ENCODE measurements at regions not wholly inside any gene's neighbourhood (a gene's known extent, or its start where the extent isn't known, plus 50 kb on each side); places are given as distances from the start of the nearest gene placed in this dataset.

- Mint-ChIP-seq H3K9me3 (peaks cover 4% of the 10 kb centered on the region), H3K27me3 (peaks cover 4% of the 10 kb centered on the region), H3K27ac (no peak overlapping the region), H3K4me1 (no peaks in the 10 kb centered on the region), H3K36me3 (no peaks in the 10 kb centered on the region), H3K4me3 (no peak overlapping the region)
Observed at GRCh38 chr15:47388299-47388698, 329.0 kb upstream of the SEMA6D start.

- peaks cover 4% of the 10 kb centered on the region for H3K27me3 Mint-ChIP-seq
- H3K4me1 Mint-ChIP-seq = no peaks in the 10 kb centered on the region
- peaks cover 4% of the 10 kb centered on the region for H3K9me3 Mint-ChIP-seq
- no peak overlapping the region for H3K27ac Mint-ChIP-seq
- no peak overlapping the region for H3K4me3 Mint-ChIP-seq
- H3K36me3 Mint-ChIP-seq = no peaks in the 10 kb centered on the region
Observed at GRCh38 chr15:47390208-47390765, 327.0 kb upstream of the SEMA6D start.

GRCh38 chr15:47394286-47394809, 323.0 kb upstream of the SEMA6D start:
- Mint-ChIP-seq H3K4me1 (no peaks in the 10 kb centered on the region), H3K36me3 (no peaks in the 10 kb centered on the region), H3K9me3 (peaks cover 4% of the 10 kb centered on the region), H3K4me3 (no peak overlapping the region), H3K27me3 (no peaks in the 10 kb centered on the region), H3K27ac (no peak overlapping the region)

GRCh38 chr15:47395076-47395475, 322.2 kb upstream of the SEMA6D start:
- H3K27me3 Mint-ChIP-seq = no peaks in the 10 kb centered on the region
- no peak overlapping the region for H3K27ac Mint-ChIP-seq
- peaks cover 4% of the 10 kb centered on the region for H3K9me3 Mint-ChIP-seq
- H3K36me3 Mint-ChIP-seq = no peaks in the 10 kb centered on the region
- no peak overlapping the region for H3K4me3 Mint-ChIP-seq
- H3K4me1 Mint-ChIP-seq = no peaks in the 10 kb centered on the region

- Mint-ChIP-seq H3K4me3 (no peak overlapping the region), H3K9me3 (no peaks in the 10 kb centered on the region), H3K27me3 (no peaks in the 10 kb centered on the region), H3K36me3 (no peaks in the 10 kb centered on the region), H3K27ac (no peak overlapping the region), H3K4me1 (no peaks in the 10 kb centered on the region)
Observed at GRCh38 chr15:47397655-47398054, 319.6 kb upstream of the SEMA6D start.

GRCh38 chr15:47398132-47398531, 319.2 kb upstream of the SEMA6D start:
- Mint-ChIP-seq H3K27me3 (no peaks in the 10 kb centered on the region), H3K4me3 (no peak overlapping the region), H3K36me3 (no peaks in the 10 kb centered on the region), H3K9me3 (no peaks in the 10 kb centered on the region), H3K4me1 (no peaks in the 10 kb centered on the region), H3K27ac (no peak overlapping the region)

GRCh38 chr15:47398594-47398993, 318.7 kb upstream of the SEMA6D start:
- H3K36me3 Mint-ChIP-seq = no peaks in the 10 kb centered on the region
- no peaks in the 10 kb centered on the region for H3K4me1 Mint-ChIP-seq
- no peaks in the 10 kb centered on the region for H3K9me3 Mint-ChIP-seq
- H3K27ac Mint-ChIP-seq = no peak overlapping the region
- no peak overlapping the region for H3K4me3 Mint-ChIP-seq
- H3K27me3 Mint-ChIP-seq = no peaks in the 10 kb centered on the region

- Mint-ChIP-seq H3K4me1 (no peaks in the 10 kb centered on the region), H3K27me3 (no peaks in the 10 kb centered on the region), H3K9me3 (no peaks in the 10 kb centered on the region), H3K36me3 (no peaks in the 10 kb centered on the region), H3K4me3 (no peak overlapping the region), H3K27ac (no peak overlapping the region)
Observed at GRCh38 chr15:47399100-47399499, 318.2 kb upstream of the SEMA6D start.

GRCh38 chr15:47400603-47401002, 316.7 kb upstream of the SEMA6D start:
- H3K4me1 Mint-ChIP-seq = no peaks in the 10 kb centered on the region
- no peak overlapping the region for H3K27ac Mint-ChIP-seq
- H3K27me3 Mint-ChIP-seq = no peaks in the 10 kb centered on the region
- no peak overlapping the region for H3K4me3 Mint-ChIP-seq
- no peaks in the 10 kb centered on the region for H3K36me3 Mint-ChIP-seq
- H3K9me3 Mint-ChIP-seq = no peaks in the 10 kb centered on the region

GRCh38 chr15:47401427-47401826, 315.9 kb upstream of the SEMA6D start:
- H3K27ac Mint-ChIP-seq = no peak overlapping the region
- H3K9me3 Mint-ChIP-seq = no peaks in the 10 kb centered on the region
- H3K4me3 Mint-ChIP-seq = no peak overlapping the region
- H3K36me3 Mint-ChIP-seq = no peaks in the 10 kb centered on the region
- H3K4me1 Mint-ChIP-seq = no peaks in the 10 kb centered on the region
- no peaks in the 10 kb centered on the region for H3K27me3 Mint-ChIP-seq

- Mint-ChIP-seq H3K36me3 (no peaks in the 10 kb centered on the region), H3K27me3 (no peaks in the 10 kb centered on the region), H3K27ac (no peak overlapping the region)
Observed at GRCh38 chr15:47402829-47403228, 314.5 kb upstream of the SEMA6D start.

GRCh38 chr15:47404877-47405276, 312.4 kb upstream of the SEMA6D start:
- H3K4me3 Mint-ChIP-seq = no peak overlapping the region
- no peaks in the 10 kb centered on the region for H3K36me3 Mint-ChIP-seq
- no peak overlapping the region for H3K27ac Mint-ChIP-seq
- H3K27me3 Mint-ChIP-seq = no peaks in the 10 kb centered on the region
- H3K9me3 Mint-ChIP-seq = no peaks in the 10 kb centered on the region
- no peaks in the 10 kb centered on the region for H3K4me1 Mint-ChIP-seq

More at GRCh38 chr15:47402829-47403228, 314.5 kb upstream of the SEMA6D start:
- no peaks in the 10 kb centered on the region for H3K4me1 Mint-ChIP-seq
- H3K9me3 Mint-ChIP-seq = no peaks in the 10 kb centered on the region
- no peak overlapping the region for H3K4me3 Mint-ChIP-seq

- H3K4me3 Mint-ChIP-seq = no peak overlapping the region
- H3K27ac Mint-ChIP-seq = no peak overlapping the region
- H3K4me1 Mint-ChIP-seq = no peaks in the 10 kb centered on the region
- no peaks in the 10 kb centered on the region for H3K9me3 Mint-ChIP-seq
- no peaks in the 10 kb centered on the region for H3K27me3 Mint-ChIP-seq
- H3K36me3 Mint-ChIP-seq = no peaks in the 10 kb centered on the region
Observed at GRCh38 chr15:47405365-47406162, 311.7 kb upstream of the SEMA6D start.

GRCh38 chr15:47407692-47408091, 309.6 kb upstream of the SEMA6D start:
- Mint-ChIP-seq H3K27ac (no peak overlapping the region), H3K4me3 (no peak overlapping the region), H3K4me1 (no peaks in the 10 kb centered on the region), H3K9me3 (no peaks in the 10 kb centered on the region), H3K36me3 (no peaks in the 10 kb centered on the region), H3K27me3 (no peaks in the 10 kb centered on the region)

- Mint-ChIP-seq H3K27me3 (no peaks in the 10 kb centered on the region), H3K4me1 (no peaks in the 10 kb centered on the region), H3K4me3 (no peak overlapping the region), H3K27ac (no peak overlapping the region), H3K9me3 (no peaks in the 10 kb centered on the region), H3K36me3 (no peaks in the 10 kb centered on the region)
Observed at GRCh38 chr15:47409038-47409437, 308.3 kb upstream of the SEMA6D start.

- Mint-ChIP-seq H3K4me1 (no peaks in the 10 kb centered on the region), H3K27ac (no peak overlapping the region), H3K36me3 (no peaks in the 10 kb centered on the region), H3K4me3 (no peak overlapping the region), H3K27me3 (no peaks in the 10 kb centered on the region), H3K9me3 (no peaks in the 10 kb centered on the region)
Observed at GRCh38 chr15:47409600-47409999, 307.7 kb upstream of the SEMA6D start.
